SK-N-SH (cell line): ENCODE measurements at regions not wholly inside any gene's neighbourhood (a gene's known extent, or its start where the extent isn't known, plus 50 kb on each side); places are given as distances from the start of the nearest gene placed in this dataset.
"Not testable (repeated sequence)": the region's sequence is repeated elsewhere in the genome, so short reads cannot be mapped to it uniquely, and the experiment has no call there.

ENCODE experiments used
- CHD2 ChIP-seq: fragments of 150-350 bp; IDR thresholded peaks from 2 replicates; pipeline ENCODE4 v1.6.1; 2018; ENCODE audit warnings: low read length; ENCODE audit not compliant: partially characterized antibody
- EZH2phosphoT487 ChIP-seq: fragments of 200-600 bp; sonication (generic); IDR thresholded peaks from 2 replicates; pipeline ENCODE4 v1.6.1; 2017; ENCODE audit warnings: low read depth, mixed run types, mild to moderate bottlenecking, antibody characterized with exemption, moderate library complexity, borderline replicate concordance
- GABPA ChIP-seq: IDR thresholded peaks from 2 replicates; pipeline ENCODE4 v1.4.0; 2012; ENCODE audit warnings: low read depth, mild to moderate bottlenecking
- NRF1 ChIP-seq: IDR thresholded peaks from 2 replicates; pipeline ENCODE4 v1.6.1; 2012; ENCODE audit warnings: low read depth, mild to moderate bottlenecking, low read length
- POLR2AphosphoS5 ChIP-seq: IDR thresholded peaks from 2 replicates; pipeline ENCODE4 v1.6.1; 2012; ENCODE audit warnings: low read depth, low read length
- SIN3A ChIP-seq: IDR thresholded peaks from 2 replicates; pipeline ENCODE4 v1.6.1; 2012; ENCODE audit warnings: low read depth, mild to moderate bottlenecking, low read length, moderate library complexity, borderline replicate concordance
- TAF1 ChIP-seq: IDR thresholded peaks from 2 replicates; pipeline ENCODE4 v1.6.1; 2012; ENCODE audit warnings: low read depth, mild to moderate bottlenecking, low read length, moderate library complexity, borderline replicate concordance
- TF ChIP-seq, protein P1 (sequence below): fragments of 200-600 bp; sonication (generic); IDR thresholded peaks from 2 replicates; pipeline ENCODE4 v1.6.1; 2017; ENCODE audit warnings: antibody characterized with exemption, mild to moderate bottlenecking, moderate library complexity
- TF ChIP-seq, protein P2 (sequence below): IDR thresholded peaks from 2 replicates; pipeline ENCODE4 v1.6.1; 2012; ENCODE audit warnings: mild to moderate bottlenecking, low read depth, low read length, moderate library complexity

DNA sequence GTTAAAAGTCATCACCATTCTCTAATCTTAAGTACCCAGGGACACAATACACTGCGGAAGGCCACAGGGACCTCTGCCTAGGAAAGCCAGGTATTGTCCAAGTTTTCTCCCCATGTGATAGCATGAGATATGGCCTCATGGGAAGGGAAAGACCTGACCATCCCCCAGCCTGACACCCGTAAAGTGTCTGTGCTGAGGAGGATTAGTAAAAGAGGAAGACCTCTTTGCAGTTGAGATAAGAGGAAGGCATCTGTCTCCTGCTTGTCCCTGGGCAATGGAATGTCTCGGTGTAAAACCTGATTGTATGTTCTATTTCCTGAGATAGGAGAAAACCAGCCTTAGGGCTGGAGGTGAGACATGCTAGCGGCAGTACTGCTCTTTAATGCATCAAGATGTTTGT, 1398.1 kb downstream of the UQCRFS1 start:
- TF ChIP-seq CHD2, EZH2phosphoT487, NRF1, TAF1, SIN3A, GABPA, POLR2AphosphoS5: not testable (repeated sequence)
- TF ChIP-seq, protein P1, sequence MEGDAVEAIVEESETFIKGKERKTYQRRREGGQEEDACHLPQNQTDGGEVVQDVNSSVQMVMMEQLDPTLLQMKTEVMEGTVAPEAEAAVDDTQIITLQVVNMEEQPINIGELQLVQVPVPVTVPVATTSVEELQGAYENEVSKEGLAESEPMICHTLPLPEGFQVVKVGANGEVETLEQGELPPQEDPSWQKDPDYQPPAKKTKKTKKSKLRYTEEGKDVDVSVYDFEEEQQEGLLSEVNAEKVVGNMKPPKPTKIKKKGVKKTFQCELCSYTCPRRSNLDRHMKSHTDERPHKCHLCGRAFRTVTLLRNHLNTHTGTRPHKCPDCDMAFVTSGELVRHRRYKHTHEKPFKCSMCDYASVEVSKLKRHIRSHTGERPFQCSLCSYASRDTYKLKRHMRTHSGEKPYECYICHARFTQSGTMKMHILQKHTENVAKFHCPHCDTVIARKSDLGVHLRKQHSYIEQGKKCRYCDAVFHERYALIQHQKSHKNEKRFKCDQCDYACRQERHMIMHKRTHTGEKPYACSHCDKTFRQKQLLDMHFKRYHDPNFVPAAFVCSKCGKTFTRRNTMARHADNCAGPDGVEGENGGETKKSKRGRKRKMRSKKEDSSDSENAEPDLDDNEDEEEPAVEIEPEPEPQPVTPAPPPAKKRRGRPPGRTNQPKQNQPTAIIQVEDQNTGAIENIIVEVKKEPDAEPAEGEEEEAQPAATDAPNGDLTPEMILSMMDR, result not testable (repeated sequence)
- TF ChIP-seq, protein P2, sequence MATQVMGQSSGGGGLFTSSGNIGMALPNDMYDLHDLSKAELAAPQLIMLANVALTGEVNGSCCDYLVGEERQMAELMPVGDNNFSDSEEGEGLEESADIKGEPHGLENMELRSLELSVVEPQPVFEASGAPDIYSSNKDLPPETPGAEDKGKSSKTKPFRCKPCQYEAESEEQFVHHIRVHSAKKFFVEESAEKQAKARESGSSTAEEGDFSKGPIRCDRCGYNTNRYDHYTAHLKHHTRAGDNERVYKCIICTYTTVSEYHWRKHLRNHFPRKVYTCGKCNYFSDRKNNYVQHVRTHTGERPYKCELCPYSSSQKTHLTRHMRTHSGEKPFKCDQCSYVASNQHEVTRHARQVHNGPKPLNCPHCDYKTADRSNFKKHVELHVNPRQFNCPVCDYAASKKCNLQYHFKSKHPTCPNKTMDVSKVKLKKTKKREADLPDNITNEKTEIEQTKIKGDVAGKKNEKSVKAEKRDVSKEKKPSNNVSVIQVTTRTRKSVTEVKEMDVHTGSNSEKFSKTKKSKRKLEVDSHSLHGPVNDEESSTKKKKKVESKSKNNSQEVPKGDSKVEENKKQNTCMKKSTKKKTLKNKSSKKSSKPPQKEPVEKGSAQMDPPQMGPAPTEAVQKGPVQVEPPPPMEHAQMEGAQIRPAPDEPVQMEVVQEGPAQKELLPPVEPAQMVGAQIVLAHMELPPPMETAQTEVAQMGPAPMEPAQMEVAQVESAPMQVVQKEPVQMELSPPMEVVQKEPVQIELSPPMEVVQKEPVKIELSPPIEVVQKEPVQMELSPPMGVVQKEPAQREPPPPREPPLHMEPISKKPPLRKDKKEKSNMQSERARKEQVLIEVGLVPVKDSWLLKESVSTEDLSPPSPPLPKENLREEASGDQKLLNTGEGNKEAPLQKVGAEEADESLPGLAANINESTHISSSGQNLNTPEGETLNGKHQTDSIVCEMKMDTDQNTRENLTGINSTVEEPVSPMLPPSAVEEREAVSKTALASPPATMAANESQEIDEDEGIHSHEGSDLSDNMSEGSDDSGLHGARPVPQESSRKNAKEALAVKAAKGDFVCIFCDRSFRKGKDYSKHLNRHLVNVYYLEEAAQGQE, result not testable (repeated sequence)
